ENCODE measurements at regions not wholly inside any gene's neighbourhood (a gene's known extent, or its start where the extent isn't known, plus 50 kb on each side); places are given as distances from the start of the nearest gene placed in this dataset.

- TF ChIP-seq CTCF (optimal IDR thresholded peaks at IDR 0.05 in 1 of 3, IDR thresholded peaks at IDR 0.05 in 1 of 3, conservative IDR thresholded peaks at IDR 0.05 in 1 of 3; ENCODE audit: extremely low read depth in 1 of 3, insufficient read depth in 2 of 3, low read length in 3 of 3) (no peak), EZH2 (IDR thresholded peaks at IDR 0.05; ENCODE audit: low read length) (no peak)
Observed at GRCh38 chr1:30321996-30322858, 401.2 kb downstream of the MATN1 start.

Measured in keratinocyte (primary cell).